Activated CD4-positive, alpha-beta T cell treated with anti-CD3 and anti-CD28 coated beads, Interleukin-2, Interleukin-6, amounts not matched to agents 100 ng/mL and 50 ng/mL, durations not matched to agents 16 hours and 8 hours (primary cell): ENCODE measurements at regions not wholly inside any gene's neighbourhood (a gene's known extent, or its start where the extent isn't known, plus 50 kb on each side); places are given as distances from the start of the nearest gene placed in this dataset.

Experiments
- DNase-seq: peaks from one replicate; pipeline ENCODE4 v3.0.0-alpha.2; 2020

DNA sequence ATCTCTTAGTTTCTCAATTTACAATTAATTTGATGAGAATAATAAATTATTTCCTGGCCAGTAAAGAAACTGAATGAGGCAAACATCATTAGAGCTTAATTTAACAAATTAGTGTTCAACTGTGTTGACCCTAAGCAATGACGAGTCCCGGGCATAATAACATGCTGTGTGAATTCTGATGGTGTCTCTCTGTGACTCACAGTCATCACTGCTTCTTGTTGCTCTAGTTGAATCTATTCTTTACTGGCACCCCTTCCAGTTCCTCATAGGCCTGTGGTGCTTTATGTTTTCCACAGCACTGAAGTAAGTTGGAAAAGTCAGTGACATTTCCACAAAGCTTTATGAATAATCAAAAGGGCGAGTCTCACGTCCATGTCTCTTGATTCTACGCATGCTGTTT is 57.7 kb upstream of the SLC7A11 start:
- DNase-seq: no peak

DNA sequence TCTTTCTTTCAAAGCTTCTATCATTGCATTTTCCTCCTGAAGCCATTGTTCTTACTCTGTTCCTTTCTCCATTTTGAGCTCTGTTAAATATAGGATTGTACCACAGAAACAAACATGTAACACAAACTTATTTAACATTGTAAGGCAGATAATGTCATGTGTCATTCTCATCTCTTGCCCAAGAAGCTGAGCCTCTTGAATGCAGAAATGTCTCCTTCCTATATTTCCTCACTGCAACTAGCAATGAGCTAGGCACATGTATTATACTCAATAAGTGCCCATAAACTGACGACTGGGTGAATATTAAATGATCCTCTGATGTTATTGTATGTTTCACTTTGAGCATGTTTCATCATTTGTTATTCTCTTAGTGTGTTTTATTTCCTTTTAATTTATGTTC is 56.7 kb upstream of the SLC7A11 start:
- DNase-seq: no peak

DNA sequence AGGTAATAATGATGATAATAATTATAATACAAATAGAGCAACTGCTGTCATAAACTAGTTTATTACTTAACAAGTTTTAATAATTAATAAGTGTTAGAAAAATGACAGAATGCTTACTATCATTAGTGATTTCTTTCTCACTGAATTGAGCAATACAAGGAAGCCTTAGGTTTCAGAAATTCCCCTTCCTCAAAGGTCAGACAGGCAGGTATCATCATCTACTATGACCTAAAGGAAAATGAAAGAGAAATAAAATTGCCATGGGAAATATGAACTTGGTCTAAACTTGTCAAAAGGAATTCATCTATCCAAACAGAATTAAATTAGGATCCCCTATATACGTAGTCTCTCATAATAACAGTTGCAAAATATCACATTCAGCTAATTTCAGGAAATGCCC is 56.3 kb upstream of the SLC7A11 start:
- no peak for DNase-seq

DNA sequence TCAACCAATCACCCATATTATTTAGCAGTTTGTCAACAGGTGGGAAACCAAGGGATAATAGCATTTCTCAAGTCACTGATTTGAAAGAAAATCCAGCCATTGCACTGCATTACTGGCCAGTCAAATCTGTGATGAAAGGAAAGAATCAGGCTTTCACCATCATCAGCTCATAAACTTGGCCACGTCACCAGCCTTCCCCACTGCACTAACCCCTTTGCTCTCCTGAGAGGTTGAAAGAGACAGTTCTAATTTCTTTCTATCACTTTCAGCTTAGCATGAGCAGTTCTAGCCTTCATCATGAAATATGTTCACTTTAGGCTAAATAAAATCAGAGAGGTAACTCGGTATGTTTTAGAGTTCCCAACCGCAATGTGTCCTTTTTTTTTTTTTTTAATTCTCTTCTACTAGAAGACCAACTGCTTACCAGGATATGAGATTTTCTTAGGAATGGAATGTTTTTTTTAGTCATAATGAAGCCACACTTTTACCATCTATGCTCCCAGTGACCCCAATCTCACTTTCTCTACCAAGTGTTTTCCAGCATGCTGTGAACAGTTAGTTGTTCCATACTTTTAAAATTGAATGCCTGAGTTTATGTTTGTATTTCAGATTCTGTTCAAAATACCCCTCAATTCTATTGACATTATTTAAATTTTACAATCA is 55.7 kb upstream of the SLC7A11 start:
- no peak for DNase-seq

DNA sequence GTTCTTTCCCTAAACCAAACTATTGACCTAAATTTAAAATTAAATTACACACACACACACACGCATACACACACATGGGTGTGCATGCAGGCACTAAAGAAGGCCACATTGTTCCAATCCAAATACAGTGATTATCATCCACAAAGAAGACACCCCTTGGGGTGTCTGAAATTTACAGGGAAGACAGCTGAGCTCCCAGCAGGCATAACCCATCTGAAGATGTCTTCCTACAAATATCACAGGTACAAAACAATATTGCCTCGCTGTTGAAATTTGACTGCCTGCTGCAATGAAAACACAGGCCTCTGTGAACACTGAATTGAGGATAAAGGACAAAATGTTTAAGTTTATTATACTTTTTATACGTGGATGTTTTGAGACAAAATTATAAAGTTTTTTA is 50.2 kb upstream of the SLC7A11 start:
- no peak for DNase-seq
